Vagina (tissue), 2 donors: ENCODE measurements at regions not wholly inside any gene's neighbourhood (a gene's known extent, or its start where the extent isn't known, plus 50 kb on each side); places are given as distances from the start of the nearest gene placed in this dataset.

Experiments
- CTCF ChIP-seq, 3 experiments: fragments of 450-650 bp in 2 of 3; fragments of 200-600 bp in 1 of 3; sonication (generic) in 1 of 3; IDR thresholded peaks; one replicate each; pipeline ENCODE4 v1.5.1; 2017 to 2019; ENCODE audit warnings: antibody characterized with exemption in 3 of 3, mild to moderate bottlenecking in 2 of 3, moderate library complexity in 2 of 3
- POLR2A ChIP-seq, 2 donors: fragments of 450-650 bp; IDR thresholded peaks; one replicate each; pipeline ENCODE4 v1.6.1; 2017; ENCODE audit warnings: antibody characterized with exemption in 2 of 2, mild to moderate bottlenecking in 2 of 2, moderate library complexity in 2 of 2
- POLR2AphosphoS5 ChIP-seq, 2 donors: sonication (generic); formaldehyde crosslinking; IDR thresholded peaks; one replicate each; pipeline ENCODE4 v1.9.0; 2017; ENCODE audit warnings: antibody characterized with exemption in 2 of 2, mild to moderate bottlenecking in 2 of 2, low read depth in 1 of 2; ENCODE audit not compliant: insufficient read depth in 1 of 2

- TF ChIP-seq CTCF (IDR thresholded peaks at IDR 0.05), result no peak
- TF ChIP-seq POLR2AphosphoS5 (IDR thresholded peaks at IDR 0.05; ENCODE audit: insufficient read depth in 1 of 2, low read depth in 1 of 2), result no peak
- TF ChIP-seq POLR2A (IDR thresholded peaks at IDR 0.05), result no peak
These were observed 1265.1 kb downstream of the CDH8 start for GRCh38 chr16:60771138-60771537.
